HepG2 (cell line): ENCODE measurements at regions not wholly inside any gene's neighbourhood (a gene's known extent, or its start where the extent isn't known, plus 50 kb on each side); places are given as distances from the start of the nearest gene placed in this dataset.

Experiments
- ATAD3A ChIP-seq: sonication (generic); formaldehyde crosslinking; IDR thresholded peaks from 2 replicates; pipeline ENCODE4 v1.4.0; 2020; ENCODE audit warnings: missing genetic modification reagents
- BCL6 ChIP-seq: IDR thresholded peaks from 2 replicates; pipeline ENCODE4 v1.6.1; 2016; ENCODE audit warnings: missing genetic modification reagents, missing compliant biosample characterization
- FOXA3 ChIP-seq: IDR thresholded peaks from 2 replicates; pipeline ENCODE4 v1.6.1; 2016; ENCODE audit warnings: missing genetic modification reagents, missing compliant biosample characterization
- GATAD2A ChIP-seq: IDR thresholded peaks from 2 replicates; pipeline ENCODE4 v1.6.1; 2016
- HMG20A ChIP-seq: IDR thresholded peaks from 2 replicates; pipeline ENCODE4 v1.6.1; 2016; ENCODE audit warnings: borderline replicate concordance
- RCOR2 ChIP-seq: IDR thresholded peaks from 2 replicates; pipeline ENCODE4 v1.6.1; 2016; ENCODE audit warnings: missing biosample characterization, missing genetic modification reagents
- SOX5 ChIP-seq: IDR thresholded peaks from 2 replicates; pipeline ENCODE4 v1.6.1; 2016; ENCODE audit warnings: borderline replicate concordance
- SOX6 ChIP-seq, 2 experiments: fragments of 450-650 bp in 1 of 2; sonication (generic) in 1 of 2; formaldehyde crosslinking in 1 of 2; IDR thresholded peaks; 2 replicates each; pipeline versions ENCODE4 v1.4.0 to v1.6.1; 2017 to 2020; ENCODE audit warnings: antibody characterized with exemption in 1 of 2, mild to moderate bottlenecking in 1 of 2, missing genetic modification reagents in 1 of 2
- TP53 ChIP-seq: sonication (generic); formaldehyde crosslinking; conservative IDR thresholded peaks from 2 replicates; pipeline ENCODE4 v1.4.0; 2020; ENCODE audit warnings: missing genetic modification reagents
- YY1 ChIP-seq: IDR thresholded peaks from 2 replicates; pipeline ENCODE4 v1.6.1; 2011; ENCODE audit warnings: low read length, low read depth, moderate library complexity, mild to moderate bottlenecking; ENCODE audit not compliant: insufficient read depth, insufficient replicate concordance
- ZBTB38 ChIP-seq: sonication (generic); formaldehyde crosslinking; IDR thresholded peaks from 2 replicates; pipeline ENCODE4 v1.5.1; 2020; ENCODE audit warnings: mild to moderate bottlenecking, missing genetic modification reagents
- TF ChIP-seq, protein P1 (sequence below): sonication (generic); formaldehyde crosslinking; IDR thresholded peaks from 2 replicates; pipeline ENCODE4 v1.4.0; 2020; ENCODE audit warnings: missing genetic modification reagents
- TF ChIP-seq, protein P2 (sequence below): sonication (generic); formaldehyde crosslinking; IDR thresholded peaks from 2 replicates; pipeline ENCODE4 v1.4.0; 2020; ENCODE audit warnings: missing genetic modification reagents
- TF ChIP-seq, protein P3 (sequence below): sonication (generic); formaldehyde crosslinking; IDR thresholded peaks from 2 replicates; pipeline ENCODE4 v1.4.0; 2020; ENCODE audit warnings: missing genetic modification reagents, borderline replicate concordance
- TF ChIP-seq, protein P4 (sequence below): sonication (generic); formaldehyde crosslinking; IDR thresholded peaks from 2 replicates; pipeline ENCODE4 v1.5.0; 2020; ENCODE audit warnings: mild to moderate bottlenecking, missing genetic modification reagents, borderline replicate concordance
- TF ChIP-seq, protein P5 (sequence below): sonication (generic); formaldehyde crosslinking; IDR thresholded peaks from 2 replicates; pipeline ENCODE4 v1.5.1; 2020; ENCODE audit warnings: mild to moderate bottlenecking, missing genetic modification reagents, moderate library complexity
- TF ChIP-seq, protein P6 (sequence below), 2 experiments: fragments of 450-650 bp in 1 of 2; sonication (generic) in 1 of 2; formaldehyde crosslinking; IDR thresholded peaks; 2 replicates each; pipeline versions ENCODE4 v1.5.0 to v1.8.0; 2020 to 2022; ENCODE audit warnings: mild to moderate bottlenecking in 1 of 2, missing genetic modification reagents in 1 of 2

DNA sequence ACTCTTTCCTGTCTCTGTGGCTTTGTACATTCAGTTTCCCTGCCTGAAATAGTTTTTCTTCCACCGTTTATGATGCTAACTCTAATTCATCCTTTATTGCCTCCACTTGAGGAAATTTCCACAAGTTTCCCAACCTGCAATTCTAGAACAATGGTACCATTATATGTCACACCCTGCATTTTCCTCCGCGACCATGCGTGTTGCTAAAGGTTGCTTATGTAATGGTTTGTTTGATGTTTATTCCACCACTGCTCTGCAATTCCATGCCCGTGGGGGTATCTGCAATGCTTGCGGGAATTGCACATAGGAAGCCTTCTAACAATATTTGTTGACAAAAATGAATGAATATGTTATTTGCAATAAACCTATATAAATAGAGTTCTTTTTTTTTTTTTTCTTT is 69.5 kb upstream of the ST8SIA6 start (continued):
- TF ChIP-seq TP53 (CRISPR knock-in tag) (no peak), ZBTB38 (CRISPR knock-in tag) (no peak), SOX6 (IDR thresholded peaks at IDR 0.05) (no peak), SOX6 (CRISPR knock-in tag; IDR thresholded peaks at IDR 0.05) (peak; percentile 49; the same call in 1 of the 2 replicates), FOXA3 (CRISPR knock-in tag) (peak; percentile 49; the same call in 1 of the 2 replicates), YY1 (no peak), SOX5 (CRISPR knock-in tag) (peak; percentile 69; the same call in 1 of the 2 replicates), BCL6 (CRISPR knock-in tag) (peak; percentile 69; the same call in 1 of the 2 replicates), HMG20A (CRISPR knock-in tag) (peak; percentile 66; the same call in 1 of the 2 replicates), ATAD3A (no peak), RCOR2 (no peak), GATAD2A (CRISPR knock-in tag) (peak; percentile 77)
- TF ChIP-seq, protein P1, sequence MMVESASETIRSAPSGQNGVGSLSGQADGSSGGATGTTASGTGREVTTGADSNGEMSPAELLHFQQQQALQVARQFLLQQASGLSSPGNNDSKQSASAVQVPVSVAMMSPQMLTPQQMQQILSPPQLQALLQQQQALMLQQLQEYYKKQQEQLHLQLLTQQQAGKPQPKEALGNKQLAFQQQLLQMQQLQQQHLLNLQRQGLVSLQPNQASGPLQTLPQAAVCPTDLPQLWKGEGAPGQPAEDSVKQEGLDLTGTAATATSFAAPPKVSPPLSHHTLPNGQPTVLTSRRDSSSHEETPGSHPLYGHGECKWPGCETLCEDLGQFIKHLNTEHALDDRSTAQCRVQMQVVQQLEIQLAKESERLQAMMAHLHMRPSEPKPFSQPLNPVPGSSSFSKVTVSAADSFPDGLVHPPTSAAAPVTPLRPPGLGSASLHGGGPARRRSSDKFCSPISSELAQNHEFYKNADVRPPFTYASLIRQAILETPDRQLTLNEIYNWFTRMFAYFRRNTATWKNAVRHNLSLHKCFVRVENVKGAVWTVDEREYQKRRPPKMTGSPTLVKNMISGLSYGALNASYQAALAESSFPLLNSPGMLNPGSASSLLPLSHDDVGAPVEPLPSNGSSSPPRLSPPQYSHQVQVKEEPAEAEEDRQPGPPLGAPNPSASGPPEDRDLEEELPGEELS (CRISPR knock-in tag), result peak; percentile 46; the same call in 1 of the 2 replicates
- TF ChIP-seq, protein P2, sequence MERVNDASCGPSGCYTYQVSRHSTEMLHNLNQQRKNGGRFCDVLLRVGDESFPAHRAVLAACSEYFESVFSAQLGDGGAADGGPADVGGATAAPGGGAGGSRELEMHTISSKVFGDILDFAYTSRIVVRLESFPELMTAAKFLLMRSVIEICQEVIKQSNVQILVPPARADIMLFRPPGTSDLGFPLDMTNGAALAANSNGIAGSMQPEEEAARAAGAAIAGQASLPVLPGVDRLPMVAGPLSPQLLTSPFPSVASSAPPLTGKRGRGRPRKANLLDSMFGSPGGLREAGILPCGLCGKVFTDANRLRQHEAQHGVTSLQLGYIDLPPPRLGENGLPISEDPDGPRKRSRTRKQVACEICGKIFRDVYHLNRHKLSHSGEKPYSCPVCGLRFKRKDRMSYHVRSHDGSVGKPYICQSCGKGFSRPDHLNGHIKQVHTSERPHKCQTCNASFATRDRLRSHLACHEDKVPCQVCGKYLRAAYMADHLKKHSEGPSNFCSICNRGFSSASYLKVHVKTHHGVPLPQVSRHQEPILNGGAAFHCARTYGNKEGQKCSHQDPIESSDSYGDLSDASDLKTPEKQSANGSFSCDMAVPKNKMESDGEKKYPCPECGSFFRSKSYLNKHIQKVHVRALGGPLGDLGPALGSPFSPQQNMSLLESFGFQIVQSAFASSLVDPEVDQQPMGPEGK, result peak; percentile 14; the same call in 1 of the 2 replicates
- TF ChIP-seq, protein P3, sequence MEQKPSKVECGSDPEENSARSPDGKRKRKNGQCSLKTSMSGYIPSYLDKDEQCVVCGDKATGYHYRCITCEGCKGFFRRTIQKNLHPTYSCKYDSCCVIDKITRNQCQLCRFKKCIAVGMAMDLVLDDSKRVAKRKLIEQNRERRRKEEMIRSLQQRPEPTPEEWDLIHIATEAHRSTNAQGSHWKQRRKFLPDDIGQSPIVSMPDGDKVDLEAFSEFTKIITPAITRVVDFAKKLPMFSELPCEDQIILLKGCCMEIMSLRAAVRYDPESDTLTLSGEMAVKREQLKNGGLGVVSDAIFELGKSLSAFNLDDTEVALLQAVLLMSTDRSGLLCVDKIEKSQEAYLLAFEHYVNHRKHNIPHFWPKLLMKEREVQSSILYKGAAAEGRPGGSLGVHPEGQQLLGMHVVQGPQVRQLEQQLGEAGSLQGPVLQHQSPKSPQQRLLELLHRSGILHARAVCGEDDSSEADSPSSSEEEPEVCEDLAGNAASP (CRISPR knock-in tag), result peak; percentile 29; the same call in 1 of the 2 replicates
- TF ChIP-seq, protein P4, sequence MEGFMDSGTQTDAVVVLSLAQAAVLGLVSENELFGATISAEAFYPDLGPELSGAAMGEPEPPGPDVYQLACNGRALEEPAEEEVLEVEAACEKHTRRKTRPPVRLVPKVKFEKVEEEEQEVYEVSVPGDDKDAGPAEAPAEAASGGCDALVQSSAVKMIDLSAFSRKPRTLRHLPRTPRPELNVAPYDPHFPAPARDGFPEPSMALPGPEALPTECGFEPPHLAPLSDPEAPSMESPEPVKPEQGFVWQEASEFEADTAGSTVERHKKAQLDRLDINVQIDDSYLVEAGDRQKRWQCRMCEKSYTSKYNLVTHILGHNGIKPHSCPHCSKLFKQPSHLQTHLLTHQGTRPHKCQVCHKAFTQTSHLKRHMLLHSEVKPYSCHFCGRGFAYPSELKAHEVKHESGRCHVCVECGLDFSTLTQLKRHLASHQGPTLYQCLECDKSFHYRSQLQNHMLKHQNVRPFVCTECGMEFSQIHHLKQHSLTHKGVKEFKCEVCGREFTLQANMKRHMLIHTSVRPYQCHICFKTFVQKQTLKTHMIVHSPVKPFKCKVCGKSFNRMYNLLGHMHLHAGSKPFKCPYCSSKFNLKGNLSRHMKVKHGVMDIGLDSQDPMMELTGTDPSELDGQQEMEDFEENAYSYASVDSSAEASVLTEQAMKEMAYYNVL (CRISPR knock-in tag), result no peak
- TF ChIP-seq, protein P5, sequence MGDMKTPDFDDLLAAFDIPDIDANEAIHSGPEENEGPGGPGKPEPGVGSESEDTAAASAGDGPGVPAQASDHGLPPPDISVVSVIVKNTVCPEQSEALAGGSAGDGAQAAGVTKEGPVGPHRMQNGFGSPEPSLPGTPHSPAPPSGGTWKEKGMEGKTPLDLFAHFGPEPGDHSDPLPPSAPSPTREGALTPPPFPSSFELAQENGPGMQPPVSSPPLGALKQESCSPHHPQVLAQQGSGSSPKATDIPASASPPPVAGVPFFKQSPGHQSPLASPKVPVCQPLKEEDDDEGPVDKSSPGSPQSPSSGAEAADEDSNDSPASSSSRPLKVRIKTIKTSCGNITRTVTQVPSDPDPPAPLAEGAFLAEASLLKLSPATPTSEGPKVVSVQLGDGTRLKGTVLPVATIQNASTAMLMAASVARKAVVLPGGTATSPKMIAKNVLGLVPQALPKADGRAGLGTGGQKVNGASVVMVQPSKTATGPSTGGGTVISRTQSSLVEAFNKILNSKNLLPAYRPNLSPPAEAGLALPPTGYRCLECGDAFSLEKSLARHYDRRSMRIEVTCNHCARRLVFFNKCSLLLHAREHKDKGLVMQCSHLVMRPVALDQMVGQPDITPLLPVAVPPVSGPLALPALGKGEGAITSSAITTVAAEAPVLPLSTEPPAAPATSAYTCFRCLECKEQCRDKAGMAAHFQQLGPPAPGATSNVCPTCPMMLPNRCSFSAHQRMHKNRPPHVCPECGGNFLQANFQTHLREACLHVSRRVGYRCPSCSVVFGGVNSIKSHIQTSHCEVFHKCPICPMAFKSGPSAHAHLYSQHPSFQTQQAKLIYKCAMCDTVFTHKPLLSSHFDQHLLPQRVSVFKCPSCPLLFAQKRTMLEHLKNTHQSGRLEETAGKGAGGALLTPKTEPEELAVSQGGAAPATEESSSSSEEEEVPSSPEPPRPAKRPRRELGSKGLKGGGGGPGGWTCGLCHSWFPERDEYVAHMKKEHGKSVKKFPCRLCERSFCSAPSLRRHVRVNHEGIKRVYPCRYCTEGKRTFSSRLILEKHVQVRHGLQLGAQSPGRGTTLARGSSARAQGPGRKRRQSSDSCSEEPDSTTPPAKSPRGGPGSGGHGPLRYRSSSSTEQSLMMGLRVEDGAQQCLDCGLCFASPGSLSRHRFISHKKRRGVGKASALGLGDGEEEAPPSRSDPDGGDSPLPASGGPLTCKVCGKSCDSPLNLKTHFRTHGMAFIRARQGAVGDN (CRISPR knock-in tag), result no peak
- TF ChIP-seq, protein P6, sequence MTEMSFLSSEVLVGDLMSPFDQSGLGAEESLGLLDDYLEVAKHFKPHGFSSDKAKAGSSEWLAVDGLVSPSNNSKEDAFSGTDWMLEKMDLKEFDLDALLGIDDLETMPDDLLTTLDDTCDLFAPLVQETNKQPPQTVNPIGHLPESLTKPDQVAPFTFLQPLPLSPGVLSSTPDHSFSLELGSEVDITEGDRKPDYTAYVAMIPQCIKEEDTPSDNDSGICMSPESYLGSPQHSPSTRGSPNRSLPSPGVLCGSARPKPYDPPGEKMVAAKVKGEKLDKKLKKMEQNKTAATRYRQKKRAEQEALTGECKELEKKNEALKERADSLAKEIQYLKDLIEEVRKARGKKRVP (CRISPR knock-in tag; IDR thresholded peaks at IDR 0.05), result peak in 1 of 2 experiments; percentile 77; a peak in 2 of 4 replicates
